GM12872 (cell line): ENCODE measurements at regions not wholly inside any gene's neighbourhood (a gene's known extent, or its start where the extent isn't known, plus 50 kb on each side); places are given as distances from the start of the nearest gene placed in this dataset.

ENCODE experiments used
- CTCF ChIP-seq: IDR thresholded peaks from 3 replicates; pipeline ENCODE4 v1.5.1; 2011; ENCODE audit warnings: low read depth, mild to moderate bottlenecking, low read length, moderate library complexity; ENCODE audit not compliant: insufficient read depth

GRCh38 chr1:55353707-55354620 is 138.8 kb upstream of the USP24 start:
- TF ChIP-seq CTCF: no peak

- no peak for TF ChIP-seq CTCF
These were observed 137.6 kb upstream of the USP24 start for GRCh38 chr1:55352811-55353180.

GRCh38 chr1:55352080-55352810 is 137.1 kb upstream of the USP24 start:
- TF ChIP-seq CTCF: no peak

GRCh38 chr1:55348356-55348755 is 133.2 kb upstream of the USP24 start:
- no peak for TF ChIP-seq CTCF

GRCh38 chr1:55347866-55348265 is 132.7 kb upstream of the USP24 start:
- no peak for TF ChIP-seq CTCF

- no peak for TF ChIP-seq CTCF
These were observed 131.9 kb upstream of the USP24 start for GRCh38 chr1:55347041-55347440.

GRCh38 chr1:55346586-55346985 is 131.4 kb upstream of the USP24 start:
- no peak for TF ChIP-seq CTCF
